ENCODE measurements at regions not wholly inside any gene's neighbourhood (a gene's known extent, or its start where the extent isn't known, plus 50 kb on each side); places are given as distances from the start of the nearest gene placed in this dataset.
"Not testable (repeated sequence)": the region's sequence is repeated elsewhere in the genome, so short reads cannot be mapped to it uniquely, and the experiment has no call there.

- Histone ChIP-seq H3K4me3 (no peak overlapping the region), H3K27me3 (ENCODE audit: low read depth) (no peaks in the 10 kb centered on the region), H3K27ac (replicated peaks) (no peak overlapping the region), H3K36me3 (no peaks in the 10 kb centered on the region), H3K9me3 (replicated peaks) (no peaks in the 10 kb centered on the region), H3K4me1 (no peaks in the 10 kb centered on the region)
- no peak for DNase-seq
- TF ChIP-seq CTCF (IDR thresholded peaks at IDR 0.05; ENCODE audit: borderline replicate concordance), result no peak
- intact Hi-C loops (cut with micrococcal nuclease), result no loop called here
Measured at GRCh38 chr5:27091858-27092257, 53.5 kb upstream of the CDH9 start.

DNA sequence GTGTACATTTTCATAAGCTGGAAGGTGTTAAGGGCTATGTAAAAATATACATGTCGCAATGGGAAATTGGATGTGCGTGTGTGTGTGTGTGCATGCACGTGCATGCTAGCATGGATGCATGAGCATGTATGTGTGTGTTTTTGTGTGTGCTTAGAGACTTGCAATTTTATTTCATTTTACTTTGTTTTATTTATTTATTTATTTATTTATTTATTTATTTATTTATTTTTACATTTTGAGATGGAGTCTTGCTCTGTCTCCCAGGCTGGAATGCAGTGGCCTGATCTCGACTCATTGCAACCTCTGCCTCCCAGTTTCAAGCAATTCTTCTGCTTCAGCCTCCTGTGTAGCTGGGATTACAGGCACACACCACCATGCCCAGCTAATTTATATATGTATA, 50.4 kb upstream of the CDH9 start:
- H3K4me1 ChIP-seq; H3K36me3 ChIP-seq; H3K27ac ChIP-seq (replicated peaks); DNase-seq; H3K4me3 ChIP-seq; H3K9me3 ChIP-seq (replicated peaks); intact Hi-C loops (cut with micrococcal nuclease); H3K27me3 ChIP-seq (ENCODE audit: low read depth): not testable (repeated sequence)

Measured in left ventricle myocardium inferior (tissue), 1 donor.